ENCODE measurements at regions not wholly inside any gene's neighbourhood (a gene's known extent, or its start where the extent isn't known, plus 50 kb on each side); places are given as distances from the start of the nearest gene placed in this dataset.
"Not testable (repeated sequence)": the region's sequence is repeated elsewhere in the genome, so short reads cannot be mapped to it uniquely, and the experiment has no call there.

DNA sequence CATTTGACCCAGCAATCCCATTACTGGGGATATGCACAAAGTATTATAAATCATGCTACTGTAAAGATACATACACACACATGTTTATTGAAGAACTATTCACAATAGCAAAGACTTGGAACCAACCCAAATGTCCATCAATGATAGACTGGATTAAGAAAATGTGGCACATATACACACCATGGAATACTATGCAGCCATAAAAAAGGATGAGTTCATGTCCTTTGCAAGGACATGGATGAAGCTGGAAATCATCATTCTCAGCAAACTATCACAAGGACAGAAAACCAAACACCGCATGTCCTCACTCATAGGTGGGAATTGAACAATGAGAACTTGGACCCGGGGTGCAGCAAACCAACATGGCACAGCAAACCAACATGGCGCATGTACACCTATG, 215.5 kb upstream of the DUSP10 start:
- TF ChIP-seq, protein P1, sequence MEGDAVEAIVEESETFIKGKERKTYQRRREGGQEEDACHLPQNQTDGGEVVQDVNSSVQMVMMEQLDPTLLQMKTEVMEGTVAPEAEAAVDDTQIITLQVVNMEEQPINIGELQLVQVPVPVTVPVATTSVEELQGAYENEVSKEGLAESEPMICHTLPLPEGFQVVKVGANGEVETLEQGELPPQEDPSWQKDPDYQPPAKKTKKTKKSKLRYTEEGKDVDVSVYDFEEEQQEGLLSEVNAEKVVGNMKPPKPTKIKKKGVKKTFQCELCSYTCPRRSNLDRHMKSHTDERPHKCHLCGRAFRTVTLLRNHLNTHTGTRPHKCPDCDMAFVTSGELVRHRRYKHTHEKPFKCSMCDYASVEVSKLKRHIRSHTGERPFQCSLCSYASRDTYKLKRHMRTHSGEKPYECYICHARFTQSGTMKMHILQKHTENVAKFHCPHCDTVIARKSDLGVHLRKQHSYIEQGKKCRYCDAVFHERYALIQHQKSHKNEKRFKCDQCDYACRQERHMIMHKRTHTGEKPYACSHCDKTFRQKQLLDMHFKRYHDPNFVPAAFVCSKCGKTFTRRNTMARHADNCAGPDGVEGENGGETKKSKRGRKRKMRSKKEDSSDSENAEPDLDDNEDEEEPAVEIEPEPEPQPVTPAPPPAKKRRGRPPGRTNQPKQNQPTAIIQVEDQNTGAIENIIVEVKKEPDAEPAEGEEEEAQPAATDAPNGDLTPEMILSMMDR (IDR thresholded peaks at IDR 0.05), result not testable (repeated sequence)
- TF ChIP-seq POLR2A (IDR thresholded peaks at IDR 0.05), result not testable (repeated sequence)
